ENCODE measurements at regions not wholly inside any gene's neighbourhood (a gene's known extent, or its start where the extent isn't known, plus 50 kb on each side); places are given as distances from the start of the nearest gene placed in this dataset.

DNA sequence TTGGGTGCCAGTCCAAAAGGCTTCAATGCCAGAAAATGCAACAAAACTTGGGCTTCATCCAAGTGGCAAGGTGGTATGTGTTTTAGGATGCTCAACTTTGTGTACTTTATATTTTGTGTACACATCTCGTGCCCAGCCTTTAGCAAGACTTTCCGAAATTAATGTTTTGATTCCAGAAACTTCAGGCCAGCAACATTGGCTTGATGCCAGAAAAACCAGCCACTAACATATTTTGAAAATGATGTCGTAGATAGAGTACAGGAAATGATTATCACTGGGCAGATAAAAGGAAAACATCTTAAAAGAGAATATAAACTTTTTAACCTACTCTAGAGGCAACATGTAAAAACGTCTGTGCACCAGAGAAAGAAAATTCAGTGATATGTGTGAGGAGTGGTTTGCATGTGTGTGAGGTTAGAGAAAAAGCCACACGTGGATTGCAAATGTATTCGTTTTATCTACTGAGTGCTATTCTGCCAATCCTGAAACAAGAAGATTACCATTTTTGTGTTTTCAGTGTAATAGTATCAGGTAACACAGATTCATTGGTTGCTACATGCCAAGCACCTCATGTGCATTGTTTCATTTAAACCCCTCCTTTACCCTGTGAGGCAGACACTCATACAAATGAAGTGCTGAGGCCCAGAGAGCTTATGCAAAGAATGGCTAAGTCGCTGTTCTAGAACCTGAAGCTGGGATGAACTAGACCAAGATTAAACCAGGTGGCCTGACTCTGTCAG lies 264.8 kb downstream of the C1D start:
- dilution Hi-C loops (cut with MboI; ENCODE audit: extremely low pct_ligation_motif_present, low sequenced_read_pairs) (no loop called here), intact Hi-C loops (cut with micrococcal nuclease) (no loop called here)
- H2AFZ ChIP-seq (ENCODE audit: low read depth, low read length): no peak overlapping the region
- BruUV-seq (replicated peaks): no TSS peak
- no peaks in the 10 kb centered on the region for H3K79me2 ChIP-seq (ENCODE audit: control insufficient read depth, insufficient read depth, low read length)
- POLR2A ChIA-PET: no interaction called here
- H3K4me2 ChIP-seq (ENCODE audit: insufficient read depth, low read length): peak overlapping the region; percentile 4
- CTCF ChIA-PET: no interaction called here
- H3K9ac ChIP-seq (replicated peaks; ENCODE audit: extremely low read depth, insufficient read depth, low read length): no peak overlapping the region
- no peaks in the 10 kb centered on the region for H4K20me1 ChIP-seq (replicated peaks; ENCODE audit: control insufficient read depth, extremely low read depth, insufficient read depth, low read length)
- H3K27ac ChIP-seq (ENCODE audit: insufficient read depth, low read depth, low read length): no peak overlapping the region
- H3K36me3 ChIP-seq (ENCODE audit: control insufficient read depth in 2 of 2, extremely low read depth in 1 of 2, insufficient read depth in 2 of 2, low read length in 2 of 2): no peaks in the 10 kb centered on the region
- DNase-seq (ENCODE audit: low read depth, low spot score) (peak; percentile 58), FAIRE-seq (peak; percentile 44)
- no peak overlapping the region for H3K4me3 ChIP-seq (replicated peaks in 1 of 3; ENCODE audit: insufficient read depth in 1 of 3, low read depth in 1 of 3, low read length in 3 of 3)
- H3K4me1 ChIP-seq (ENCODE audit: control insufficient read depth, extremely low read depth, insufficient read depth, low read length): peaks cover 17% of the 10 kb centered on the region
- H3K9me1 ChIP-seq (replicated peaks; ENCODE audit: control insufficient read depth, extremely low read depth, insufficient read depth, low read length): no peaks in the 10 kb centered on the region
- TF ChIP-seq EZH2 (IDR thresholded peaks at IDR 0.05; ENCODE audit: borderline replicate concordance, low read depth, low read length, severe bottlenecking) (no peak), MYC (IDR thresholded peaks at IDR 0.05; ENCODE audit: low read depth, low read length) (no peak), POLR2AphosphoS5 (IDR thresholded peaks at IDR 0.05; ENCODE audit: insufficient read depth, low read depth, low read length) (no peak), CTCF (IDR thresholded peaks at IDR 0.05; ENCODE audit: extremely low read depth in 1 of 2, insufficient read depth in 1 of 2, low read depth in 1 of 2, low read length in 2 of 2) (no peak), JUN (IDR thresholded peaks at IDR 0.05; ENCODE audit: borderline replicate concordance, insufficient read depth, insufficient read length, low read depth) (no peak), GATA2 (IDR thresholded peaks at IDR 0.05; ENCODE audit: insufficient read depth, insufficient read length, low read depth, low read length) (no peak), POLR2A (IDR thresholded peaks at IDR 0.05; ENCODE audit: low read depth, low read length) (no peak)
- no peaks in the 10 kb centered on the region for H3K27me3 ChIP-seq (ENCODE audit: control insufficient read depth in 2 of 2, insufficient read depth in 2 of 2, low read length in 2 of 2)
- H3K9me3 ChIP-seq (replicated peaks; ENCODE audit: control insufficient read depth, insufficient read depth, low read length): no peaks in the 10 kb centered on the region
